Left kidney (tissue), 1 donor: ENCODE measurements at regions not wholly inside any gene's neighbourhood (a gene's known extent, or its start where the extent isn't known, plus 50 kb on each side); places are given as distances from the start of the nearest gene placed in this dataset.
"Not testable (repeated sequence)": the region's sequence is repeated elsewhere in the genome, so short reads cannot be mapped to it uniquely, and the experiment has no call there.

Experiments
- DNase-seq: peaks from one replicate; pipeline ENCODE4 v3.0.0-alpha.2; 2013

DNA sequence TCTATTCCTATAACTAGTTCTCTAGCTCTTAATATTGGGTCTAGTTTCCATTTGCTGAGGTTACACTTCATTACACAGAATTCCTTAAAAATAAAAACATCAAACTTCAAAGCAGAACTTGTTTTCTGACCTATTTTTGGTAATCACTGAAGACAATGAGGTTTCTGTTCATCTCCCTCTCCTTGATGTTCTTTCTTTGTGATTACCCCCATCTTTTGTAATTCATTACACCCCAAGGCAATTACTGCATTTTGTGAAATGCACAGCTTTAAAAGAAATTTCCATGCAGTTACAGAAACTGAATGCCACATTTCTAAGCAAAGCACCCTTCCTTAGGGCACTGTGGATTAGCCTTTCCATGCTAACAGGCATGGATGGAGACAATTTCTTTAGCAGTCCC lies 363.2 kb upstream of the RND3 start:
- no peak for DNase-seq

DNA sequence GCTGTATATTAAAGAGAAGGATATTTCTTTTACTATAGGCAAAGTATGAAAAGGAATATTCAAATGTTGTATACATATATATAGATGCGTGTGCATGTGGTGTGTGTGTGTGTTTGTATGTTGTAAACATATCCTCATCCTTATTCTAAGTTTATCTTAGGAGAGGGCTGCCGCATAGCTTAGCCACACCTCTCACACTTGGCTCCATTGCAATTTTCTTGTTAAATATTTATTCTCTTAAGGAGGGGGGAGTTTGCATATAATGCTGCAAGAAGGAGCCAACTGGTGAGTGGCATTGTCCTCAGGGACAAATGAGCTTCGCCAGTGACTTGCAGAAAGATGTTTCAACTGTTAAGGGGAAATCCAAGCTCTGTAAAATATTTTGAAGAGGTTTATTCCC lies 360.1 kb upstream of the RND3 start:
- no peak for DNase-seq

DNA sequence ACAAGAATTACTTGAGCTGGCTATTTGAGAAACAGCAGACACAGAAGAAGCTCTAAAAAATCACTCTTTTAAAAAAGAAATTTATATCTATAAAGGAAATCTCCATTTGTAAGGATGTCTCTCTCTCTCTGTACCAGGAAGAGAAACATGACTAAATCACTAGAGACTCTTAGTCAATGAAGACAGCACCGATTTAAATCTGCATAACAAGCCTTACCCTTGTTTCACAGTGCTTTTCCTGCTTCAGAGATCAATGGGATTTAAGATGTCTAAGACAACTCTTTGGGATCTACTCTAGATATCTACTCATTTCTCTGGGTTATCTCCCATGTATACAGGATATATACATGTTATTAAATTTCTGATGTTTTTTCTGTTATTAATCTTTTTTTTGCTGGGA lies 359.2 kb upstream of the RND3 start:
- DNase-seq: no peak

DNA sequence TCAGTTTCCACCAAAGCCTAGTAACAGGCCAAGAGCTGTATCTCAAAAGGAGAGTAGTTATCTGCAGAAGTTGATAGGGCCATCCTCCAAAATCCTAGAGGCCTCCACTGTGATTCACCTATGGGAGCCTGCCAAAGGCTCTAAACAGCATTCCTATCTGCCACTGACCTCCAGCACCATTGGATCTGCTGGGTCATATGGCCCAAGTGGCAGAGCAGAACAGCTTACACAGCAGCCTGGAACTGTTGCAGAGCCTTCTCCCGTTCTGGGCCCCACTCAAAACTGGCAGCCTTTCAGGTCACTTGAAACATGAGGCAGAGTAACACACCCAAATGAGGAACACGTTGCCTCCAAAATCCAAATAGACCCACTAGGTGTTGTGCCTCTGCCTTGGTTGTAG lies 345.2 kb upstream of the RND3 start:
- no peak for DNase-seq

DNA sequence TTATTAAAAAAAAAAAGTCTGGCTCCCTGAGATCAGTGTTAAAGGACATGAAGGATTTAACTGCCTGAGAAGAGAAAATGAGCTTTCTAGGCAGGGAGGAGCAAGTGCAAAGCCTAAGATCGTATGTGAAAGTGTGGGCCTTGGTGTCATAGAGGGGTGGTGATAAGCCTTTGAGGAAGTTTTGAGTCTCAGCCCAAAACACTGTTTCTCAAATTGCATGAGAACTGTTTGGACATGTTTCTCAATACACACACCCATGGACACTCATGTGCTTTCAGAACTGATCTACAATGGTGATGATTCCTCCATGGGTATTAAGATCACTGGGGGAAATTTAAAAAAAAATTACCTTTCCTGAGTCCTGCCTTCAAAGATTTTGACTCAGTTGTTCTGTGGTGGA lies 336.7 kb upstream of the RND3 start:
- no peak for DNase-seq

DNA sequence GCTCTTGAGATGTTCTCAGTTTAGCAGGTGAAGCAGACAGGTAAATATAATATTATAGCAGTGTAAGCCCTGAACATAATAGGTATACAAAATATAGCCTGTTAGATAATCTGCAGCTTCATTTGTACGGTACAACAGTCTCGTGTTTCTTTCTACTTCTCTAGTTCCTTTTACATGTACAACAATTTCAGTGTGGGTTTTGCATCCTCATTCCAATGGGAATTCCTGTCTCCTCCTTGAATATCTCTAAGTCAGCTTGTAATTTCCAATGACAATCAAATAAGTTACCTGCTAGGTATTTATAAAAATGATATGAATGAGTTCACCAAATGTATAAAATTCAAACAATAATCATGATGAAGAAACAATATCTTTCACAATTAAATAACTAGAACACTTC lies 330.0 kb upstream of the RND3 start:
- no peak for DNase-seq

DNA sequence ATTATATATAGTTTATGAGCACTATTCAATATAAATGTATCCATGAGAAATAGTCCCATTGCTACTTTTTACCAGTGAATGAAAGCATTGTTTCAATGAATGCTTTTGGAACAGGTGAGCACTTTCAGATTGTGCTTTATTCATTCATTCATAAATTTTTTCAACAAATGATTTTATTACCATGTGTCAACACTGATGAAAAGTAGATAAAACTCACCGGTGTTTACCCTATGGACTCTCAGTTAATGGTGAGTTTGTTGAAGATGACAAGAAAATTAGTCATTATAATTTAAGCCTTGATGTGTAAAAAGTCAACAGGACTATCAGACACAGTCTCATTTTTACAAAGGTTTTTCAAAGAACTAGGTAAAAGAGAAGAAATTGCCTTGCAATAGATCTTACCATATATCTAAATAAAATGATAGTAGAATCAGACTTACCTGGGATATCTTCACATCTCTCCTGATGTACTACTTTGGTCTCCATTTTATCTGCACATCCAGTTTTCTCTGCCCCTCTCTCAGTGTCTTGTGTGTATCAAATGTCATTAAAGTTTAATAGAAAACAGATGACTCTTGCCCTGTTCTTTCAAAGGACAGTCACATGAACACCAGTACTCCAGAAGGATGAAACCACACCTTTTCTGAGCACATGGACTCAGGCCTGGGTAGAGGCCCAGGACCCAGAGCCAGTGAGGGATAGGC lies 325.3 kb upstream of the RND3 start:
- no peak for DNase-seq

DNA sequence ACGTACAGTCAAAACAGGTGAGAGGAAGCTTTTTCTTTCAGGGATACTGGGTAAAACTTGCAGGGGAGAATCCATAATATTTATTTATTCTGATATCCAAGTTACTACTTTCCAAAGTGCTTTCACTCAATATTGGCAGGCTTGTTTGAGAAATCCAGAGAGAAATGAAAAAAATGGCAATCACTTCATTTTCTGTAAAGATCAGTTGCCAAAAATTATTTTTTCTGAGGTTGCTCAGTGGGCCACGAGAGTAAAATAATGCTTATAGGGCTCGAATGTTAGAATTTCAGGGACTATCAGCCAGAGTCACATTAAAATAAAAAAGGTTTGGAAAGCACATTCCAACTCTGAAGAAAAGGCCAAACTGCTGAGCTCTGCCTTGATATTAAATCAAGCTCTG lies 324.6 kb upstream of the RND3 start:
- no peak for DNase-seq

DNA sequence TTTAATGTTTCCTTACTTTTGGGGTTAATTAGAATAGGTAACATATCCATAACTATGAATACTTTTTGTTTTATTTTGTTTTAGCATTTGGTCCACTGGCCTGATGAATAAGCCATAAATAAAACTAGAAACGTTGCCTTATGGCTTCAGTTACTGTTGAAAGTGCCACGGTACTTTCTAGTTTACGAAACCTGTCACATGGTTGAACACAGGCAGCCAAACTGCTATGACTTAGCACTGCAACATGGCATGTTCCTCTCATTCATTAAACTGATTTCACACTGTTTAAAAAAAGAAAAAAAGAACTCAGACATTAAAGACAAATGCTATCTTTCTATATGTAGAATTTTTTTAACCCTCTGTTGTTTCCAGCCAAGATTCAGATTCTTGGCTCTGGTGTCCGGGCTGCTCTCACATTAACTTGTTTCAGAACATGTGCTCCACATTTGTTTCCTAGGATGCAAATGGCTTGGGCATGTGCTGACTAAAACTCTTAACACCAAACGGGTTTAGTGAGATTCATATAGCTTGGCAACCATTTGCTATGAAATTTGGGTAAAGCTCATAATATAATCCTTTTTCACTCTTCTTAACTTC lies 323.9 kb upstream of the RND3 start:
- DNase-seq: no peak

DNA sequence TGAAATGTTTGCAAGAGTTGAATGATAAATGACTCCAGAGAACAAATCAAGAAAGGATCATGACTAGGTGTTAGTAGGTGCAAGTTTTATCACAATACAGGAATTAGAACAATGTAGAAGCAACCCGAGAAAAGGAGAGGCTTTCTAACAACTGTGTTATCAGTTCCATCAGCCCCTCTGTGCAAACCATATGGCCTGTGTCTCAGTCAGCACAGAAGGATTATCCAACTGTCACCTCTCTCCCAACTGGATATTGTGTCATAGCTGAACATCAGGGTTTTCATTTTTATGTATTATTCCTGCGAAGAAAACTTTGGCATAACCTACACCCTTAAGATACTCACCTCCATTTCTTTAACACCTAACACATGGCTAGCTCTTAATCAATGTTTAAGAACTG lies 321.6 kb upstream of the RND3 start:
- DNase-seq: no peak

DNA sequence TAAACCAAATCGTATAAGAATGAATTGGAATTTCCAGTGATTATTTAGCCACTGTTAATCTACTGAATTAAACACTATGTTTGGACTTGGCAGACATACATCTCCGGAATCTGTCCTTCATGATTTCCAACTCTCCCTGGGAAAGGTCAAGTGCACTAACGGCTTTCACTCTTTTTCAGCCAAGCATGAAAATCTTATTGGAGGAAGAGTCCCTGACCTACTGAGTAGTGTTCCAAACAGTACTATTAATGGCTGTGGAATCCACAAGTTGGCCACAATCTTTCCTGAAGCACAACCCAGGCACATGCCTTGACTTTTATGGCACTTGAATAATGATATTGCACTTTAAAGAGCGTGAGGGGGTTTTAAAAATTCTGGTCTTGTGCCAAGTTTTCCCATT lies 318.9 kb upstream of the RND3 start:
- peak; percentile 19 for DNase-seq

DNA sequence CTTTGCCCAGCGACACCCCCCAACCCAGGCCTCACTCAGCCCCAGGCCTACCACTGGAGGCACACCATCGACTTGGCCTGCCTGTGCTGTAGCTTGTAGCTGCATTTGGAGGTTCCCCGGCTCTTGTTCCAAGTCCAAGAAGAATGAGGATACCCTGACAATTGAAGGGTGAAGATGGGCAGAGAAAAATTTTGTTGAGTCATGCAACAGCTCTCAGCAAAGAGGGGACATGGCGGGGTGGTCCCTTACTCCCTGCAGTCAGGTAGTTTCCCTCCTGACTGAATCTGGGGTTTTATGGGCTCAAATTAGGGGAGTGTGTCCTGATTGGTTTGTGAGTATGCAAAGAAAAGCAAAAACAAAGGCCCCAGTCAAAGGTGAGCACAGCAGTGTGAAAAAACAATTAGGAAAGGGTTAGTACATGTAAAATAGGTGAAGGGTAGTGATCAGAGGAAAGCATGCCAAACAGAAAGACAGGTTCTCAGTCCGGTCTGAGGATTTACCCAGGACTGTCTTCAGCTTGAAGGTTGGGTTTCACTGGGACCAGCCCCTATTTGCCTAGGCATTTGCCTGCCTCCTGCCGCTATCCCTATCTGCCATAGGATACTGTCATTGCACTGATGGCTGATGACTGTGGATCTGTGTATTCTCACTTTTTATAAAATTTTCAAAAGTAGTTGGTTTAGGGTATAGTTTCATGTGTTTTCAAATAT lies 316.4 kb upstream of the RND3 start:
- no peak for DNase-seq

DNA sequence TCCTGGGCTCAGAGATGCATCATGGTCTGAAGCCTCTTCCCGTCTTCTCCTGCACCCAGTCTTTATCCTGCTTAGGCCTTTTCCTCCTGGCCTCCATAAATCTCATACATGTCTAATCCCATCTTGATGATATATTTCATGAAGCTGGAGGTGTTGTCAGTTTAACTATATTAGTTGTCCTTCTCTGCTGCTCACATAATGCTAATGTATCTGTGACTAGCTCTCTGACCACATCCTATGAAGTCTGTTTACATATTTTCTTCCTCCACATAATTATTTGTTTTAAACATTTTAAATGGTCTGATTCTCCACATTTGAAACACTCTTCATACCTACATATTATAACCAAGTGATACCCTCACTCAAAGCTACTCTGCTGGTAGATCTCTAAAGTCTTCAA lies 315.2 kb upstream of the RND3 start:
- DNase-seq: no peak

DNA sequence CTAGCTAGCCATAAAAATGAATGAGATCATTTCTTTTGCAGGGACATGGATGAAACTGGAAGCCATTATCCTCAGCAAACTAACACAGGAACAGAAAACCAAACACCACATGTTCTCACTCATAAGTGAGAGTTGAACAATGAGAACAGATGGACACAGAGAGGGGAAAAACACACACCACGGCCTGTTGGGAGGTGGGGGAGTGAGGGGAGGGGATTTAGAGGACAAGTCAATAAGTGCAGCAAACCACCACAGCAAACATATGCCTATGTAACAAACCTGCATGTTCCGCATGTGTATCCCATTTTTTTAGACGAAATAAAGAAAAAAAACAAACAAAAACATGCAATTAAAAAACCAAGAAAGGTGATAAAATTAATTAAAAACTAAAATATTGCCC lies 308.8 kb upstream of the RND3 start:
- not testable (repeated sequence) for DNase-seq

DNA sequence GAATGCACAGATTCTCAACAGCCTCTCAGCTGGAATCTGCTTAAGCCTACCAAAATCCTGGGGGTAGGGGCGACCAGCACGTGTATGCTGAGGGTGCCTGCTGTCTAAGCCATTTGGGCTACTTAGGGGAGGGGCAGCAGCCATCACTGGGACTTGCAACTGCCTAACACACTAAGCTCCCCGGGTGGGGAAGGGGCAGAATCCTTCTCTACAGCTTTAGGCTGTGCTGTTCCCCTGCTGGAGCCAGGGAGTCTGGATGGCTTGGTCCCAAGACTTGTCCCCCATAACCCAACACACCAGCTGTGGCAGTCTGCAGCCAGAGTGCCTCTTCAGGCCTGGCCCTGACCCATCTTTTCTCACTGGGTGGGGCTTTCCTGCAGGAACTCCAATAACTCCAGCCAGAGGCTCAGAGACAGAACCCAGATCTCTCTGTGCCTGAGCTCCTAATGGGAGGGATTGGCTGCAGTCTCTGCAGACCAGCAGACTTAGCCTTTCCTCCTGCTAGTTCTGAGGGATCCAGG lies 305.4 kb upstream of the RND3 start:
- no peak for DNase-seq

DNA sequence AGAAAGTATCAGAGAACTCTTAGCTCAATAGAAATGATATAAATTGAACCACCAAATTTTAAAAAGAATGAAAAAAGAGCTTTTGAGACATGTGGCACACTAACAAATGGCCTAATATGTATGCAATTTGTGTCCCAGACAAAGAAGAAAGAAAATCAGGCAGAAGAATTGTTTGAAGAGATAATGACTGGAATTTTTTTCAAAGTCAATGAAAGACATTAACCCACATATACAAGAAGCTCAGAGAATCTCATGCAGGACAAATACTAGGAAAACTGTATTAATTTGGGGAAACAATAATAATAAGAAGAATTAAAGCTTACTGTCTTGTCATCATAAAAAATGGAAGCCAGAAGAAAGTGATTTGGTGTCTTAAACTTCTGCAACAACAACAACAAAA lies 304.1 kb upstream of the RND3 start:
- DNase-seq: no peak

DNA sequence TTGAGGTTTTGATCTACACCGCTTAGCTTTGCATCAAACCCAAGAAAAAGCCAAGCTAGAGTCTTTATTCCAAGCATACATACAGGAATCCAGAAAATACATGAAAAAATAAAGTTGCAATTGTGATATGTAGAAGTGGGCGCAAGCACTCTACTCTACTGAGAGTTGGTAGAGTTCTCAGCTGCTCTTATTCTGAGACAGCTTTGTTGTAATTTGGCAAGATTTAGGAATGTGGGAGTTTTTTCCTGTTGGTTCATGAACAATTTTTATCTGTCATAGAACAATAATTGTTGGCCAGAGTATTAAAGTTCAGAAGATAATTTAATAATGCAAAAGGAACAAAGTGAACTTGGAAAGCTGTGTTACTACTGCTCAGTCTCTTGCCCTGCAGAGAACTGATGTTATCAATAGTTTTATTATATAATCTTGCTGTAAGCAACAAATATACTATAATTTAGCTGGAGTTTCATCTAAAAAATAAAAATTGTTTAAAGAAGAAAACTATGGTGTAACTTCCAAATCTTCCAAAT lies 302.0 kb upstream of the RND3 start:
- no peak for DNase-seq

DNA sequence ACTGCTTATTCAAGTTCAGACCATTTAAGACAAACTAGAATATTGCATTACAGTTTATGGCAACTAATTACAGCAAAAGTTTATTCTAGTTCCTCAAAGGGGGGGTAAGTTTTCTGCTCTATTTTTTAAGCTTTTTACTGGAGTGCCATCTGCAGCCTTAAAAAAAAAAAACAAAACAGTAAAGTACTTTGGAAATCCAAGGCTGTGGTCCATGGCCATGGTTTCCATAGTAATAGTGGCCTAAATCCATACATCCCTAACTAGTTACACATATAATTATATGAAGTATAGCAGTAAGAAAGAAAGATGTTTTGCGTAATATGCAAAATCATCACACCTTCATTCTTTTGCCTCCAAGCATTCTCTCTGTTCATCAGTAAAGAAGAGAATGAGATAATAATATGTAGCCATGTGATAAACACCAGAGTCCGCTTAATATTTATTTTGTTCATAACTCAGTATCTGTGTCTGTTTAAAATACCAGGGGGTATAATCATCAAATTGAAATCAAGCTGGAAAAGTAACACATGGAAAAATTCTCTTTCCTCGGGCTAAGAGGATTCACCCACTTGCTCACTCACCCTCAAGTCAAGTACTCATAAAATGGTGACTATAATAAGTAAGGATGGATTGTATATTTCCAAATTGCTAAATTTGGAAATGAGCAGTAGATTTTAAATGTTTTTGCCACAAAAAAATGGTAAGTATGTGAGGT lies 301.1 kb upstream of the RND3 start:
- no peak for DNase-seq

DNA sequence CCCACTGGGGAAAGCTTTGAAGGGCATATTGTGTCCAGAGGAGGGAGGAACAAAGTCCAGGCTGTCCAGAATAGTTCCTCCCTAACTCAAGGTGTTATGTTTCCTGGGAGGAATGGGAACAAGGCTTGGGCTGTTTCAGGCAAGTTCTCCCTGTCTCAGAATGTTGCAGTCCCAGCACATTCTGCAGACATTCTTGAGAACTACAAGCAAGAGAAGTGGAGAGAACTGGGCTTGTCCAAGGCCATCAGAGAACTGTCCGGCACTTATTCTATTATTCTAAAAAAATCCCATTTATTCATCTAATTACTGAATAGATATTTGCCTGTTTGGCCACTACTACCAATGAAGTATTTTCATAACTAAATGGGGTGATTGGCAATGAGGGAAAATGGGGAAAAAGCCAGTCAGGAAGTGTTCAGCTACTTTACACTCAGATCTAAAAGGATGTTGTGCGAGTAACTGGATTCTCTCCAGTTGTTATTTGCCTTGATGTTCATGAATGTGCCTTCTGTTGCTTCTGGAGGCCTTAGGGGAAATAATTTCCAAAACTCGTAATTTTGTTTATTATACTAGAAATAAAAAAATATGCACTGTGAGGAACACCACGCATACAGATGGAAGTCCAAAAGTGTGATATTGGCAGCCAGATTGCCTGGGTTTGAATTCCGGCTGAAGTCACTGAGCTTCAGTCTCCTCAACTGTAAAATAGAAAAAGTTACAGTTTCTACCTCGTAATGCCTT lies 300.1 kb upstream of the RND3 start:
- no peak for DNase-seq

DNA sequence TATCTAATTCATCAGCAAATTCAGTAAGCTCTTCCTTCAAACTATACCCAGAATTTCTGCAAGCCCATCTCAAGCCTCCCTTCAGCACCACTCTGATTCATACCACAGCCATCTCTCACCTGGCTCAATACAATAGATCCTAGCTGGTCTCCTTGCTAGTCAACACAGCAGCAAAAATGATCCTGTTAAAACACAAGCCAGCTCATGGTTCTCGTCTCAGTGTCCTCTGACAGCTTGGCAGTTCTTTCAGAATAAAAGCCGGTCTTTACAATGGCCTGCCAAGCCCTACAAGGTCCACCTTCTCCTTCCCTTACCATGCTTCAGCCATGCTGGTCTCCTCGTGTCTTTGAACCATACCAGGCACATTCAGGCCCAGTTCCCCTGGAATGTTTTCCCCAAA lies 296.9 kb upstream of the RND3 start:
- DNase-seq: no peak

DNA sequence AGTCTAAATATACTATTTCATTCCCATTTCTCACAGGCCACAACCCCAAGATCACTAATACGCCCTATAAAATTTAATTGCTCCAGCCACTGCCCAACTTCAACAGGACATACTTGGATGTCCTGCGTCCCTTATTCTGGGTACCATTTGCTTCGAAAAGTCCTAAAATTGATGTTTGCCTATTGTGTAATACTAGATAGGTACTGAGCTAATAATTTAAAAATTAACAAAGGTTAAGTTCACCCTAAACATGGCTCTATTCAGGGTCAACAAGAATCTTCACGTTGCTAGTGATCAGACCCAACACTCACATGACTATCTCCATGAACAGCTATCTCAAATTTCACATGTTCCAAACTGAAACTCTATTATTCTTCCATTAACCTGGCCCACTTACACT lies 296.4 kb upstream of the RND3 start:
- DNase-seq: no peak

DNA sequence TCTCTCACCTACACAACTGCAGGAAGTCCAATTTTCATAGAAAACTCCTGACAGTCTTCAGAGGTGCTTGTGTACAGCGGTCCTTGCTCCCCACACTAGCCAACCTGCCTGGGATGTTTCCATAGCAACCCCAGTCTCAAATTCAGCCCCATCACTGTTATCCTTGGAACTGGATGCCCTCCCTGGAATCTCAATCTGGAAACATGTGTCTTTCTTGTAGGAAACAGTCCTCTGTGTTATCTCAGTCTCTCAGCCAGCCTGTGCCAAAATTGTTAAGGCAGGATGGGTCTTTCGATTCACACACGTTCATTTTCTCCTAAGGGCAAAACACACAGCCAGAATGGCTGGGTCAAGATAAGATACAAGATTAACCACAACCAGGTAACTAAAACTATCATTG lies 295.5 kb upstream of the RND3 start:
- no peak for DNase-seq
